CD14-positive monocyte (primary cell): ENCODE measurements at regions not wholly inside any gene's neighbourhood (a gene's known extent, or its start where the extent isn't known, plus 50 kb on each side); places are given as distances from the start of the nearest gene placed in this dataset.

ENCODE experiments used
- DNase-seq, 3 donors: peaks; one replicate each; pipeline ENCODE4 v3.0.0-alpha.2; 2011 to 2022
- H2AFZ ChIP-seq: 2 replicates; pipeline ENCODE4 v1.6.0; 2012; ENCODE audit warnings: mild to moderate bottlenecking, low read depth, low read length, inconsistent platforms; ENCODE audit not compliant: insufficient read depth, poor library complexity, severe bottlenecking
- H3K27ac ChIP-seq, 2 donors: 1 replicate in 1 of 2; 2 replicates in 1 of 2; pipeline ENCODE4 v1.5.1; 2012 to 2013; ENCODE audit warnings: low read length in 2 of 2, control low read depth in 1 of 2, inconsistent platforms in 1 of 2, low read depth in 1 of 2, mild to moderate bottlenecking in 1 of 2
- H3K27me3 ChIP-seq, 2 donors: one replicate each; pipeline versions ENCODE4 v1.6.0 to v1.6.1; 2011 to 2013; ENCODE audit warnings: low read length in 2 of 2; ENCODE audit not compliant: control insufficient read depth in 2 of 2, insufficient read depth in 2 of 2
- H3K36me3 ChIP-seq, 2 donors: replicated peaks in 1 of 2; 1 replicate in 1 of 2; 2 replicates in 1 of 2; pipeline versions ENCODE4 v1.5.1 to v1.6.1; 2012 to 2013; ENCODE audit warnings: low read length in 2 of 2, control low read depth in 1 of 2, inconsistent platforms in 1 of 2, mild to moderate bottlenecking in 1 of 2; ENCODE audit not compliant: insufficient read depth in 2 of 2, control insufficient read depth in 1 of 2
- H3K4me1 ChIP-seq, 2 donors: 1 replicate in 1 of 2; 2 replicates in 1 of 2; pipeline versions ENCODE4 v1.5.1 to v1.6.1; 2012 to 2013; ENCODE audit warnings: low read length in 2 of 2, control low read depth in 1 of 2, inconsistent platforms in 1 of 2, mild to moderate bottlenecking in 1 of 2, moderate library complexity in 1 of 2; ENCODE audit not compliant: insufficient read depth in 2 of 2, control insufficient read depth in 1 of 2
- H3K4me2 ChIP-seq: replicated peaks from 2 replicates; pipeline ENCODE3; 2012; ENCODE audit warnings: low read length, moderate library complexity, mild to moderate bottlenecking; ENCODE audit not compliant: poor library complexity, severe bottlenecking; ENCODE audit errors: extremely low read depth
- H3K4me3 ChIP-seq, 3 experiments: fragments of 200-600 bp in 1 of 3; sonication (generic) in 1 of 3; replicated peaks in 1 of 3; 1 replicate in 2 of 3; 2 replicates in 1 of 3; pipeline ENCODE4 v1.5.1; 2011 to 2013; ENCODE audit warnings: low read length in 3 of 3, mild to moderate bottlenecking in 3 of 3, control low read depth in 2 of 3, low read depth in 2 of 3, inconsistent platforms in 1 of 3, moderate library complexity in 1 of 3
- H3K79me2 ChIP-seq: 2 replicates; pipeline ENCODE4 v1.6.0; 2012; ENCODE audit warnings: mild to moderate bottlenecking, control low read depth, inconsistent platforms, low read length, moderate library complexity; ENCODE audit not compliant: insufficient read depth
- H3K9ac ChIP-seq: 2 replicates; pipeline ENCODE4 v1.6.0; 2017; ENCODE audit warnings: low read length, mild to moderate bottlenecking; ENCODE audit not compliant: insufficient read depth, poor library complexity, severe bottlenecking
- H3K9me3 ChIP-seq, 2 donors: replicated peaks in 1 of 2; 1 replicate in 1 of 2; 2 replicates in 1 of 2; pipeline versions ENCODE4 v1.5.1 to v1.6.1; 2012 to 2013; ENCODE audit warnings: low read length in 2 of 2, control low read depth in 1 of 2; ENCODE audit not compliant: control insufficient read depth in 1 of 2, insufficient read depth in 1 of 2
- H4K20me1 ChIP-seq: 2 replicates; pipeline ENCODE4 v1.6.0; 2012; ENCODE audit warnings: mild to moderate bottlenecking, low read length, control low read depth, moderate library complexity; ENCODE audit not compliant: insufficient read depth
- H3K27ac Mint-ChIP-seq, 7 donors: one replicate each; pipeline ENCODE4 v1.8.0; 2020; ENCODE audit warnings: mild to moderate bottlenecking in 7 of 7, mixed read lengths in 7 of 7, moderate library complexity in 6 of 7, inconsistent platforms in 2 of 7
- H3K27me3 Mint-ChIP-seq, 3 donors: one replicate each; pipeline ENCODE4 v1.8.0; 2021 to 2022; ENCODE audit warnings: low read depth in 3 of 3, mild to moderate bottlenecking in 3 of 3, mixed read lengths in 3 of 3, moderate library complexity in 3 of 3, inconsistent platforms in 1 of 3
- H3K36me3 Mint-ChIP-seq, 2 donors: one replicate each; pipeline ENCODE4 v1.8.0; 2020; ENCODE audit warnings: mixed read lengths in 2 of 2, inconsistent platforms in 1 of 2, mild to moderate bottlenecking in 1 of 2
- H3K4me1 Mint-ChIP-seq: one replicate; pipeline ENCODE4 v1.8.0; 2020; ENCODE audit warnings: mild to moderate bottlenecking, mixed read lengths
- H3K4me3 Mint-ChIP-seq, 2 donors: one replicate each; pipeline ENCODE4 v1.8.0; 2020; ENCODE audit warnings: mild to moderate bottlenecking in 2 of 2, mixed read lengths in 2 of 2, moderate library complexity in 1 of 2
- H3K9me3 Mint-ChIP-seq, 7 donors: one replicate each; pipeline ENCODE4 v1.8.0; 2020 to 2022; ENCODE audit warnings: mixed read lengths in 7 of 7, mild to moderate bottlenecking in 6 of 7, moderate library complexity in 6 of 7, inconsistent platforms in 2 of 7
- WGBS: methylation state at CpG from one replicate; pipeline ENCODE4 v1.1.5; 2013; ENCODE audit warnings: missing lambda C conversion rate; ENCODE audit not compliant: insufficient coverage; 5-methylcytosine and 5-hydroxymethylcytosine counted together
- intact Hi-C, 2 donors: fragments of 100-400 bp; cut with micrococcal nuclease; formaldehyde crosslinking; loops; one replicate each; pipeline versions ENCODE4 v1.15.0 to v1.15.1; 2023
- TF ChIP-seq, protein P1 (sequence below): fragments of 200-600 bp; IDR thresholded peaks from one replicate; pipeline ENCODE4 v1.8.0; 2022; ENCODE audit warnings: antibody characterized with exemption, mild to moderate bottlenecking

DNA sequence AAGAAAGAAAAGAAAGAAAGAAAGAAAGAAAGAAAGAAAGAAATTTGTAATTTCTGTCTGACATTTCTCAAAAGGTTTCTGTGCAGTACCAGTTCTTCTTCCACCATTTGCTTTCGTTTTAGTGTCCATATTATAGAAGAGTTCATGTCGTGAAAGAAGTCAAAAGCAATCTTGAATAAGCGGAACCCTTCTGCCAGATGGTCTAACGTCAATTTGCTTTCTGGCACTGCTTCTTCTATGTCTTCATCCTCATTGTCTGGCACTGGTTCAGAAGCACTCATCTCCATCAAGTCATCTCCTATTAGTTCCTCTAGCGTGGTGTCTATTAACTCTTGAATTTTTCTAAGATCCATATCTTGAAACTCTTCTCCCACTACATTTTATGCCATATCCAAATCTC is 170.0 kb upstream of the KCTD3 start:
- H3K9me3 ChIP-seq: peaks cover 8 to 28% of the 10 kb centered on the region in 2 donors
- H3K9me3 Mint-ChIP-seq: peaks cover 2 to 19% (median 6%) of the 10 kb centered on the region in 7 donors
- 83% methylated on average over 4 of the region's 5 CpGs for WGBS
- no peak overlapping the region for H3K4me3 Mint-ChIP-seq
- H3K4me1 Mint-ChIP-seq: no peaks in the 10 kb centered on the region
- H3K4me3 ChIP-seq: no peak overlapping the region
- intact Hi-C loops: no loop called here
- H3K36me3 Mint-ChIP-seq: no peaks in the 10 kb centered on the region
- DNase-seq: no peak
- no peak overlapping the region for H2AFZ ChIP-seq
- no peak overlapping the region for H3K9ac ChIP-seq
- H3K27me3 ChIP-seq: no peaks in the 10 kb centered on the region
- H3K27ac ChIP-seq: no peak overlapping the region
- H3K4me2 ChIP-seq: no peak overlapping the region
- peaks cover 0 to 2% (median 0%) of the 10 kb centered on the region in 3 donors for H3K27me3 Mint-ChIP-seq
- TF ChIP-seq, protein P1, sequence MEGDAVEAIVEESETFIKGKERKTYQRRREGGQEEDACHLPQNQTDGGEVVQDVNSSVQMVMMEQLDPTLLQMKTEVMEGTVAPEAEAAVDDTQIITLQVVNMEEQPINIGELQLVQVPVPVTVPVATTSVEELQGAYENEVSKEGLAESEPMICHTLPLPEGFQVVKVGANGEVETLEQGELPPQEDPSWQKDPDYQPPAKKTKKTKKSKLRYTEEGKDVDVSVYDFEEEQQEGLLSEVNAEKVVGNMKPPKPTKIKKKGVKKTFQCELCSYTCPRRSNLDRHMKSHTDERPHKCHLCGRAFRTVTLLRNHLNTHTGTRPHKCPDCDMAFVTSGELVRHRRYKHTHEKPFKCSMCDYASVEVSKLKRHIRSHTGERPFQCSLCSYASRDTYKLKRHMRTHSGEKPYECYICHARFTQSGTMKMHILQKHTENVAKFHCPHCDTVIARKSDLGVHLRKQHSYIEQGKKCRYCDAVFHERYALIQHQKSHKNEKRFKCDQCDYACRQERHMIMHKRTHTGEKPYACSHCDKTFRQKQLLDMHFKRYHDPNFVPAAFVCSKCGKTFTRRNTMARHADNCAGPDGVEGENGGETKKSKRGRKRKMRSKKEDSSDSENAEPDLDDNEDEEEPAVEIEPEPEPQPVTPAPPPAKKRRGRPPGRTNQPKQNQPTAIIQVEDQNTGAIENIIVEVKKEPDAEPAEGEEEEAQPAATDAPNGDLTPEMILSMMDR: no peak
- H3K79me2 ChIP-seq: no peaks in the 10 kb centered on the region
- H3K4me1 ChIP-seq: no peaks in the 10 kb centered on the region
- H3K36me3 ChIP-seq: no peaks in the 10 kb centered on the region
- no peaks in the 10 kb centered on the region for H4K20me1 ChIP-seq
- H3K27ac Mint-ChIP-seq: no peak overlapping the region

DNA sequence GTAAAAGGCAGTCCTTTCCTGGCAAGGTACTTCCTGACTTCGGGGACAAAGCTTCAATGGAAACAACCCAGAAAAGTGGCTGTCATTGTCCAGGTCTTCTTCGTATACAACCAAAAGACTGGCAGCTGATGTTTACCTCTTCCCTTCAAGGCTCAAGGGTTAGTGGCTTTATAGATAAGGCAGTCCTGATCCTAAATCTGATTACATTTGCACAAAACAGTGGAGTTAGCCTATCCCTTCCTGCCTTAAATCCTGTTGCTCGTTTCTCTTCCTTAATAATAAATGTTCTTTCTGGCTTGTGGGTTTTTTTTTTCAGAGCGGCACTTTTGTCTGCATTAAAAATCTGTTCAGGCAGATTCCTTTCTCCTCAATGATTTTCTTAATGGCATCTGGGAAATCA is 169.3 kb upstream of the KCTD3 start:
- Histone ChIP-seq H3K27me3 (no peaks in the 10 kb centered on the region), H3K4me2 (no peak overlapping the region), H2AFZ (no peak overlapping the region), H3K36me3 (no peaks in the 10 kb centered on the region), H3K9ac (no peak overlapping the region), H3K4me1 (no peaks in the 10 kb centered on the region), H3K27ac (no peak overlapping the region), H3K9me3 (peaks cover 4 to 25% of the 10 kb centered on the region in 2 donors), H3K4me3 (no peak overlapping the region), H3K79me2 (no peaks in the 10 kb centered on the region), H4K20me1 (no peaks in the 10 kb centered on the region)
- 0% methylated on average over 1 of the region's 4 CpGs for WGBS
- peaks cover 2 to 19% (median 6%) of the 10 kb centered on the region in 7 donors for H3K9me3 Mint-ChIP-seq
- peaks cover 0 to 2% (median 0%) of the 10 kb centered on the region in 3 donors for H3K27me3 Mint-ChIP-seq
- TF ChIP-seq, protein P1: no peak
- H3K4me1 Mint-ChIP-seq: no peaks in the 10 kb centered on the region
- intact Hi-C loops: no loop called here
- no peak overlapping the region for H3K4me3 Mint-ChIP-seq
- H3K36me3 Mint-ChIP-seq: no peaks in the 10 kb centered on the region
- DNase-seq: no peak
- no peak overlapping the region for H3K27ac Mint-ChIP-seq
